SJSA1 (cell line): ENCODE measurements at regions not wholly inside any gene's neighbourhood (a gene's known extent, or its start where the extent isn't known, plus 50 kb on each side); places are given as distances from the start of the nearest gene placed in this dataset.
"Not testable (repeated sequence)": the region's sequence is repeated elsewhere in the genome, so short reads cannot be mapped to it uniquely, and the experiment has no call there.

ENCODE experiments used
- DNase-seq, 2 experiments: peaks; one replicate each; pipeline ENCODE4 v3.0.0-alpha.2; 2015 to 2020; ENCODE audit warnings: low spot score in 2 of 2, low read depth in 1 of 2
- H3K27ac ChIP-seq: fragments of 250-450 bp; sonication (Bioruptor Pico); 2 replicates; pipeline ENCODE4 v1.5.1; 2020; ENCODE audit warnings: mild to moderate bottlenecking, moderate library complexity
- H3K27me3 ChIP-seq: fragments of 250-450 bp; sonication (Bioruptor Pico); replicated peaks from 2 replicates; pipeline ENCODE4 v1.5.1; 2020; ENCODE audit warnings: mild to moderate bottlenecking, moderate library complexity
- H3K36me3 ChIP-seq: fragments of 250-450 bp; sonication (Bioruptor Pico); 2 replicates; pipeline ENCODE4 v1.5.1; 2020; ENCODE audit warnings: mild to moderate bottlenecking
- H3K4me1 ChIP-seq: fragments of 250-450 bp; sonication (Bioruptor Pico); replicated peaks from 2 replicates; pipeline ENCODE4 v1.6.1; 2021; ENCODE audit warnings: mild to moderate bottlenecking
- H3K4me3 ChIP-seq: fragments of 250-450 bp; sonication (Bioruptor Pico); 2 replicates; pipeline ENCODE4 v1.5.1; 2020; ENCODE audit warnings: mild to moderate bottlenecking
- H3K9me3 ChIP-seq: fragments of 250-450 bp; sonication (Bioruptor Pico); replicated peaks from 2 replicates; pipeline ENCODE4 v1.5.1; 2020; ENCODE audit warnings: mild to moderate bottlenecking

DNA sequence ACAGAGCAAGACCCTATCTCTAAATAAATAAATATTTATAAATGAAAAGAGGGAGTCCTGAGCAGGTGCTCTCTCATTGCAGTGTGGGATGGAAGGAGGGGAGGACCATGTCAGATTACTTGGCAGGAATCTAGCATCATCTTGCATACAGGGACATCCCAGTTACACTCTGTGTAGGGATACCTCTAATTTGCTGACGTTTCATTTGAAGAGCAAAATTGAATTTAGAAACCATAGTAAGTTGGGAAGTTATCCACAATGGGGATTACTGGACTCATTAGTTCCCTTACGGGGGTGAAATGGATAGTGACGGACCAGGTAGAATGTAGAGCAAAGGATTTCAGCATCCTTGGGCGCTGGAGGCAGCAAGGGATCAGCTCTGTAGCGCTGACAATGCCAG is 52.1 kb downstream of the ARHGEF18 start:
- no peak for DNase-seq
- H3K4me1 ChIP-seq, result peaks cover 18% of the 10 kb centered on the region
- peaks cover 3% of the 10 kb centered on the region; the same call in 1 of the 2 replicates for H3K9me3 ChIP-seq
- H3K4me3 ChIP-seq, result no peak overlapping the region
- H3K27ac ChIP-seq, result no peak overlapping the region
- H3K36me3 ChIP-seq, result peaks cover 4% of the 10 kb centered on the region; the same call in 1 of the 2 replicates
- no peaks in the 10 kb centered on the region for H3K27me3 ChIP-seq

DNA sequence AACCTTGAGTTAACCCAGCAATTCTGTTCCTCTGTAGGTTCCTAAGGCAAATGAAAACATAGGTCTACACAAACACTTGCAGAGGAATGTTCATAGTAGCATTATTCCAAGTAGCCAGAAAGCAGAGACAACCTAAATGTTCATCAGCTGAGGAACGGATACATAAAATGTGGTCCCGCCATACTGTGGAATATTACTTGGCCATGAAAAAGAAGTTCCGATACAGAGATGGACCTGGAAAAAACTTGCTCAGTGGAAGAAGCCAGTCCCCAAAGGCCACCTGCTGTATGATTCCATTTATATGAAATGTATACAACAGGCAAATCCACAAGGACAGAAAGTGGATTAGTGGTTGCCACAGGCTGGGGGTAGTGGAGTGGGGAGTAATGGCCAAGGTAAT is 53.0 kb downstream of the ARHGEF18 start:
- Histone ChIP-seq H3K36me3 (peaks cover 4% of the 10 kb centered on the region; the same call in 1 of the 2 replicates), H3K4me1 (peaks cover 15% of the 10 kb centered on the region), H3K9me3 (peaks cover 3% of the 10 kb centered on the region; the same call in 1 of the 2 replicates), H3K4me3 (no peak overlapping the region), H3K27me3 (no peaks in the 10 kb centered on the region), H3K27ac (no peak overlapping the region)
- DNase-seq, result no peak

DNA sequence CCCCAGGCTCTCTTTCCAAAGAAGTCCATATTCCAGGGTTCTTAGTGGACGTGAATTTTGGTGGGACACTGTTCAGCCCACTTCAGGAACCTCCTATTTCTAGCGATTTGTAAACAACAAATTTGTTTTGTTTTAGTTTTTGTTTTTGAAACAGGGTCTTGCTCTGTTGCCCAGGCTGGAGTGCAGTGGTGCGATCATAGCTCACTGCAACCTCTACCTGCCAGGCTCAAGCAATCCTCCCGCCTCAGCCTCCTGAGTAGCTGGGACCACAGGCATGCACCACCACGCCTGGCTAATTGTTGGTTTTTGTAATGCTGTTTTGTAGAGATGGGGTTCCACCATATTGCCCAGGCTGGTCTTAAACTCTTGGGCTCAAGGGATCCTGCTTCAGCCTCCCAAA is 56.7 kb downstream of the ARHGEF18 start:
- H3K27me3 ChIP-seq, H3K36me3 ChIP-seq, DNase-seq, H3K4me1 ChIP-seq, H3K9me3 ChIP-seq, H3K4me3 ChIP-seq, H3K27ac ChIP-seq: not testable (repeated sequence)

DNA sequence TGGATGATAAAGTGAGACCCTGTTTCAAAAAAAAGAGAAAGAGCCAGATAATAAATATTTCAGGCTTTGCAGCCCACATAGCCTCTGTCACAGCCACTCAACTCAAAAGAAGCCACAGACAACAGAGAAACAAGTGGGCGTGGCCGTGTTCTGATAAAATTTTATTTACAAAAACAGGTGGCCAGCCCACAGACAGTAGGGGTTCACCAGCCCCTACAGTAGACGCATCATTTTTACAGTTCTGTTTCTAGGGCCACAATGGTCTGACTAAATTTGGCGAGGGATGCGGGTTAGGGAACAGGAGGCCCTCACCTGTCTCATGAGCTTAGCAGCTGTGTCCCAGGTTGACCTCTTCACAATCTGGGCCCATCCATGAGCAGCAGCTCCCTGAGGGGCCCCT is 59.5 kb downstream of the ARHGEF18 start:
- no peak for DNase-seq
- H3K27me3 ChIP-seq, result no peaks in the 10 kb centered on the region
- no peak overlapping the region for H3K27ac ChIP-seq
- no peaks in the 10 kb centered on the region for H3K4me1 ChIP-seq
- H3K36me3 ChIP-seq, result no peaks in the 10 kb centered on the region
- H3K4me3 ChIP-seq, result no peak overlapping the region
- no peaks in the 10 kb centered on the region for H3K9me3 ChIP-seq

DNA sequence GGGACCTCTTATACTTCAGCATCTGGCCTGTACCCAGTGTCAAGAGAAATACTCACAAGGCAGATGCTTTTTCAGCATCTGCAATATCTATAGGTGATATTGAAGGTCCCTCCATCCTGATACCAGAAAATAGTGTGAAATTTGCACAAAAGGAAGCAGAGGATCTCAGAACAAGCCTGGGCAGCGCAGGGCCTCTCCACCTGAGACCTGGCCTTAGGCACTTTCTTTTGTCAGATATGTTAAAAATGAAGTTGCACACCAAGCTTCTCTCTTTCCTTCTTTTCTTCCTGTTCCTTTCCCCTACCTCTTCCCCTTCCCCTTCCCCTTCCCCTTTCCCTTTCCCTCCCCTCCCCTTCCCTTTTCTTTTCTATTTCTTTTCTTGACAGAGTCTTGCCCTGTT is 62.2 kb downstream of the ARHGEF18 start:
- Histone ChIP-seq H3K27me3 (no peaks in the 10 kb centered on the region), H3K36me3 (no peaks in the 10 kb centered on the region), H3K4me1 (peaks cover 10% of the 10 kb centered on the region), H3K27ac (no peak overlapping the region), H3K4me3 (no peak overlapping the region), H3K9me3 (no peaks in the 10 kb centered on the region)
- DNase-seq, result no peak

DNA sequence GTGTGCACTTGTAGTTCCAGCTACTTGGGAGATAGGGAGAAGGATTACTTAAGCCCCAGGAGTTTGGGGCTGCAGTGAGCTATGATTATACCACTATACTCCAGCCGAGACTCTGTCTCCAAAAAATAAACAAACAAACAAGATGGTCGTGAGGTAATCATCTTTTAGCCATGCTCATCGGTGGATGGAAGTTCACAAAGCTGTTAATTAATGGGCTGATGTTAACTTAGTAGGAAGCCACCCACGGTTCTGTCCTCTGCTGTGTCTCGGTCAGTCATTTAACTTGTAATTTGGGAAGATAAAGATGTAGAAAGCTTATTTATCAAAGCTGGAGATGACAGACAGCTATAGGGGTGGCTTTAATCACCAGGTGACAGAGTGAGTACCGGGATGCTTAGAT is 64.9 kb downstream of the ARHGEF18 start:
- no peaks in the 10 kb centered on the region for H3K27me3 ChIP-seq
- no peak for DNase-seq
- no peaks in the 10 kb centered on the region for H3K9me3 ChIP-seq
- H3K27ac ChIP-seq, result no peak overlapping the region
- no peaks in the 10 kb centered on the region for H3K36me3 ChIP-seq
- no peak overlapping the region for H3K4me3 ChIP-seq
- H3K4me1 ChIP-seq, result peaks cover 19% of the 10 kb centered on the region

DNA sequence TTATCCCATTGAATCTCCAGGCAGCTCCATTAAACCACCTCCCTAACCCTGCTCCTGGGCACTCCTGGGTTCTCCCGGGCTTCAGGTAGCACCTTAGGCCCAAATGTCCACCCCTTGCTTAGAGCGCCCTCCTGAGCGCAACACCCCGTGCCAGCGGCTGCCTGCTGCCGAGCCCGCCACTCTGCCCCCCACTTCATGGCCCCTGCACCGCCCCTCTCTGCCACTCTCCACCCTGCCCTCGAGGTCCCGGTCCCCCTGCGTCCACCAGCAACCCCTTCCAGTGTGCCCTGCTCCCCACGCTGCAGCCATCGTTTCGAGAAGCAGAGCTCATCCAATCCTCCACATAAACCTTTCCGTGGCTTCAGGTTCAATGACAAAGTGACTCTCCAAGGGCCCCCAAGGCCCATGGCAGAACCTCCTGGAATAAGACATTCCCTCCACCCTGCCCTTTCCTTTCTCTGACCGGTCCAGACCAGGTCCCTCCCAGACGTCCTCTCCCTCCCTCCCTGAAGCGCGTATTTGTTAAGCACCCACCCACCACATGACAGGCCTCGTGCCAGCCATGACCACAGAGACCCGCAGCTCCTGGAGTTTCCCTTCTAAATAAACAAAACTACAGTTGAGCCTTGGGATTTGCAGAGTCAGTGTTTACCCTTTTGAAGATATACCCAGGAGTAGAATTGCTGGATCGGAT is 66.6 kb downstream of the ARHGEF18 start:
- peaks cover 19% of the 10 kb centered on the region for H3K4me1 ChIP-seq
- H3K9me3 ChIP-seq, result no peaks in the 10 kb centered on the region
- no peaks in the 10 kb centered on the region; the same call in 1 of the 2 replicates for H3K36me3 ChIP-seq
- DNase-seq, result peak; percentile 91 to 94
- no peak overlapping the region for H3K4me3 ChIP-seq
- no peaks in the 10 kb centered on the region for H3K27me3 ChIP-seq
- no peak overlapping the region for H3K27ac ChIP-seq

DNA sequence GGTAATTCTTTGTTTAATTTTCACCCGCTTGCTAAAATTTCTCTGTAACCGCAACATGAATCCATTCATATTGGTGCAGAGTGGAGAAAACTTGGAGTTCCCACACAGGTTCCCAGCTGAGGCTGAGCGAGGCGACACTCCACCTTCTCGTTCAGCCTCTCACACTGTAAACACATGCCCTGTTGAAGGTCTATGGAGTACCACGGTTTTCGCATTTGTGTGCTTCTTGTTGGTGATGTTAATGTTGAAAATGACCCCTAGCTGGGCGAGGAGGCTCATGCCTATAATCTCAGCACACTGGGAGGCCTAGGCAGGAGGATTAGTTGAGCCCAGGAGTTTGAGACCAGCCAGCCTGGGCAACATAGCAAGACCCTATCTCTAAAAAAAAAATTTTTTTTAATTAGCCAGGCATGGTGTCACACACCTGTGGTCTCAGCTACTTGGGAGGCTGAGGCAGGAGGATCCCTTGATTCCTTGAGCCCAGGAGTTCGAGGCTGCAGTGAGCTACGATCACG is 67.2 kb downstream of the ARHGEF18 start:
- H3K27ac ChIP-seq, result peak overlapping the region; percentile 12; the same call in 1 of the 2 replicates
- H3K4me1 ChIP-seq, result peaks cover 19% of the 10 kb centered on the region
- H3K36me3 ChIP-seq, result peaks cover under 1% of the 10 kb centered on the region; the same call in 1 of the 2 replicates
- H3K4me3 ChIP-seq, result no peak overlapping the region
- peak in 1 of 2 experiments; percentile 59 for DNase-seq
- no peaks in the 10 kb centered on the region for H3K27me3 ChIP-seq
- no peaks in the 10 kb centered on the region for H3K9me3 ChIP-seq

DNA sequence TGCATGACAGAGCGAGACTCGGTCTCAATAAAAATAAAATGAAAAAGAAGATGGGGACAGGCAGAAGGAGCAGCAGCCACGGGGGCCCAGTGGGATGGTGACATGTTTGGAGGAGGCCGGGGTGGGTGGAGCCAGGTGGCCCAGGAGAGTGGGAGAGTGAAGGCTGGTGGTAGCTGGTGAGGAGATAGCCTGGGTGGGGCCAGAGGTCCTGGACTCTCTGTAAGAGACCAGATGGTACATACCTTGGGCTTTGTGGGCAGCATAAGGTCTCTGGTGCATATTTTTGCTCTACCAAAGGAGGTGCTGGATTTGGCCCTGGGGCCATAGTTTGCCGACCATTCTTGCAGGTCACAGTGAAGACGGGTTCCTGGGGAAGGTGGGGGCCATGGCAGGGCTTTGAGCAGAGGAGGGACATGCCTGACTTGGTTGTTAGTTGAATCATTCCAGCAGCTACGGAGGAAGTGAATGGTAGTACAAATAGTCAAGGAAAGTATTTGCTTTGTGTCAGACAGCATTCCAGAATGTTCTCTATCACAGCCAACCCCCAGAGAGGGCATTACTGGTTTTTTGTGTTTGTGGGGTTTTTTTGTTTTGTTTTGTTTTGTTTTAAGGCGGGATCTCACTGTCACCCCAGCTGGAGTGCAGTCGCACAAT is 69.1 kb downstream of the ARHGEF18 start:
- Histone ChIP-seq H3K27me3 (no peaks in the 10 kb centered on the region), H3K36me3 (peaks cover 3% of the 10 kb centered on the region; the same call in 1 of the 2 replicates), H3K9me3 (no peaks in the 10 kb centered on the region), H3K4me1 (peaks cover 24% of the 10 kb centered on the region), H3K4me3 (no peak overlapping the region), H3K27ac (no peak overlapping the region)
- DNase-seq, result no peak

DNA sequence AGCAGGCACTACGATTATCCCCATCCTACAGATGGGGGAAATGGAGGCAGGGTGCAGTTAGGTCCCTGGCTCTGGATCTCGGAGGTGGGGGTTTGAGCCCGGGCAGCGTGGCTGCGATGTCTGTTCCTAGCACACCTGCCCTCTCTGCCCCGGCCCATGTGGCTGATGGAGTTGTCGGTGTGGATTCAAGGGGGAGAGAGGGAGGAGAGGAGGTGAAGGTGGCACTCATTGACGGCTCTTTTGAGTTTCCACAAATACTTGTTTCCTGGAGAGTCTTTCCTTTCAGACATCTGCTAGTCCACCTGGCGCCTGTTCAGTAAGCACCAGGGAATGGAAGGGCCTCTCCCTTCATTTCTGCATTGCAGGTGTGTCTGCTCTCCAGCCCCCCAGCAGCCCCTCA is 69.9 kb downstream of the ARHGEF18 start:
- no peak for DNase-seq
- Histone ChIP-seq H3K4me1 (peaks cover 24% of the 10 kb centered on the region), H3K27me3 (no peaks in the 10 kb centered on the region), H3K36me3 (peaks cover 5% of the 10 kb centered on the region; the same call in 1 of the 2 replicates), H3K9me3 (no peaks in the 10 kb centered on the region), H3K27ac (no peak overlapping the region), H3K4me3 (no peak overlapping the region)

DNA sequence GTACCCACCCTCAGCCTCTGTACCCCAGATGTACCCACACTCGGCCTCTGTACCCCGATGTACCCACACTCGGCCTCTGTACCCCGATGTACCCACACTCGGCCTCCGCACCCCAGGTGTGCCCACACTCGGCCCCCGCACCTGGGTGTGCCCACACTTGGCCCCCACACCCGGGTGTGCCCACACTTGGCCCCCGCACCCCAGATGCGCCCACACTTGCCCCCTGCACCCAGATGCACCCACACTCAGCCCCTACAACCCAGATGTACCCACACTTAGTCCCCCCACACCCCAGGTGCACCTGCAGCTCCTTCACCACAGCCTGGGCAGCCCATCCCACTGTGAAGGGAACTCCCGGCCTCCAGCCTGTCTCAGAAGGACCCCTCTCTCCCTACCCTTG is 69.7 kb downstream of the PEX11G start:
- DNase-seq, result no peak
- Histone ChIP-seq H3K9me3 (no peaks in the 10 kb centered on the region), H3K4me3 (no peak overlapping the region), H3K4me1 (peaks cover 24% of the 10 kb centered on the region), H3K27ac (no peak overlapping the region), H3K36me3 (peaks cover 9% of the 10 kb centered on the region; the same call in 1 of the 2 replicates), H3K27me3 (no peaks in the 10 kb centered on the region)

DNA sequence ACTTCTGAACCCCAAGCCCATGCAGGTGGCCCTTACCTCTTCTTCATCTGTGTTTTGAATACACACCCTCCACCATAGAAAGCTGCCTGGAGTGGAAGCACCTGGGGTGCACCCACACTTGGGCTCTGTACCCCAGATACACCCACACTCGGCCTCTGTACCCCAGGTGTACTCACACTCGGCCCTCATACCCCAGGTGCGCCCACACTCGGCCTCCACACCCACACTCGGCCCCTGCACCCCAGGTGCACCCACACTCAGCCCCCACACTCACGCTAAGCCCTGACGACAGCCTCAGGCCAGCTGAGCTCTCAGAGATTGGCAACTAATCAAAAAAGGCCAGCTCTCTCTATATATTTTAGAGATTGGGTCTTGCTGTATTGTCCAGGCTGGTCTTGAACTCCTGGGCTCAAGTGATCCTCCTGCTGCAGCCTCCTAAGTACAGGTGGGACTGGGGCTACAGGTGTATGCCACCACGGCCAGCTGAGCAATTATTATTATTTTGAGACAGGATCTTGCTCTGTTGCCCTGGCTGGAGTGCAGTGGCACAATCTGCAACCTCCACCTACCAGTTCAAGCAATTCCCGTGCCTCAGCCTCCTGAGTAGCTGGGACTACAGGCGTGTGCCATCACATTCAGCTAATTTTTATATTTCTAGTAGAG is 68.9 kb downstream of the PEX11G start:
- no peaks in the 10 kb centered on the region for H3K9me3 ChIP-seq

DNA sequence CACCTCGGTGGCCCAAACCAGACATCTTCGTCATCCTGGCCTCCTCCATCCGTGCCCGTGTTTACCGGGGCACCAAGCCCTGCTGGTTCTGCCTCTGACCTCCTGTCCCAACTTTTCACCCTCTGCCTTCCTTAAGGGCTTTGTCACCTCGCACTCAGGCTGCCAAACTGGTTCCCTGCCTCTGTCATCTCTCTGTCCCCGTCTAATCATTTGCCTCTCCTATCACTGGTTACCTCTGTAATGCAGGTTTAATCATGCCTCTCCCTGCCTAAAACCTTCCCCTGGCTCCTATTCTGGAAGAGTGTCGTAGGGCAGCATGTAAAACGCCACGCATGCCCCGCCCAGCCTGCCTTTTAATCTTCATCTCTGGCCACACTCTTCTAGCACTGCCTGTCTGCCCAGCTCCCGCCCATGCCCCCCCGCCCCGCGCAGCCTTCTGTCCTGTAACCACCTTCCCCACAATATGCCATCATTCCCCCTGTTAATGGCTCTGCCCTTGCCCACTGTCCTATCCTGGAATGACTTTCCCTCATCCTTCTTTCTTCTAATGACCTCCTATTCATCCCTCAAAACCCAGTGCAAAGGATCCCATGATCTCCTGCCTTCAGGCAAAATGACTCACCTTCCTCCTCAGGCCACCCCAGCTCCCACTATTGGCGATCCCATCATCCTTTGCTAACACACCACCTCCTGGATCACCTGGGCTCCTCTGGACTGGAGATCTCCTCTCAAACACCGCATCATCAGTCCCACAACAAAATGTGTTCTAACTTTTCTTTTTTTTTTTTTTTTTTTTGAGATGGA is 66.7 kb downstream of the PEX11G start:
- Histone ChIP-seq H3K9me3 (no peaks in the 10 kb centered on the region), H3K27ac (no peak overlapping the region), H3K4me1 (peaks cover 19% of the 10 kb centered on the region), H3K4me3 (no peak overlapping the region), H3K36me3 (peaks cover 12% of the 10 kb centered on the region; the same call in 1 of the 2 replicates), H3K27me3 (no peaks in the 10 kb centered on the region)
- no peak for DNase-seq

More for the DNA sequence above, 68.9 kb downstream of the PEX11G start:
- peaks cover 24% of the 10 kb centered on the region for H3K4me1 ChIP-seq
- no peak overlapping the region for H3K4me3 ChIP-seq
- no peak for DNase-seq
- no peaks in the 10 kb centered on the region for H3K27me3 ChIP-seq
- no peak overlapping the region for H3K27ac ChIP-seq
- H3K36me3 ChIP-seq, result peaks cover 12% of the 10 kb centered on the region; the same call in 1 of the 2 replicates
